GM12891 (cell line): ENCODE measurements at regions not wholly inside any gene's neighbourhood (a gene's known extent, or its start where the extent isn't known, plus 50 kb on each side); places are given as distances from the start of the nearest gene placed in this dataset.
A peak's percentile ranks its signal among the peaks of the same experiment; 100 is the strongest.

Source experiments
- DNase-seq: peaks from one replicate; pipeline ENCODE4 v3.0.0; 2011; ENCODE audit warnings: low spot score; ENCODE audit not compliant: insufficient read length
- FAIRE-seq: peaks from 2 replicates; lab custom pipeline; 2011; peaks lifted over from hg19 to GRCh38; lab: Jason Lieb, UNC
- PAX5 ChIP-seq: IDR thresholded peaks from 2 replicates; pipeline ENCODE4 v1.6.1; 2011; ENCODE audit warnings: low read length, moderate library complexity, mild to moderate bottlenecking; ENCODE audit not compliant: insufficient read depth, severe bottlenecking
- POLR2A ChIP-seq: IDR thresholded peaks from 2 replicates; pipeline ENCODE4 v1.6.1; 2011; ENCODE audit warnings: low read depth, low read length, control low read depth
- POLR2AphosphoS5 ChIP-seq: IDR thresholded peaks from 2 replicates; pipeline ENCODE4 v1.6.1; 2011; ENCODE audit warnings: low read depth, low read length, control low read depth
- POU2F2 ChIP-seq: IDR thresholded peaks from 2 replicates; pipeline ENCODE4 v1.6.1; 2011; ENCODE audit warnings: low read depth, mild to moderate bottlenecking, control low read depth, low read length, moderate library complexity
- SPI1 ChIP-seq: IDR thresholded peaks from 2 replicates; pipeline ENCODE4 v1.6.1; 2011; ENCODE audit warnings: low read depth, low read length, control low read depth
- TAF1 ChIP-seq: IDR thresholded peaks from 2 replicates; pipeline ENCODE4 v1.6.1; 2011; ENCODE audit warnings: low read depth, low read length, control low read depth

DNA sequence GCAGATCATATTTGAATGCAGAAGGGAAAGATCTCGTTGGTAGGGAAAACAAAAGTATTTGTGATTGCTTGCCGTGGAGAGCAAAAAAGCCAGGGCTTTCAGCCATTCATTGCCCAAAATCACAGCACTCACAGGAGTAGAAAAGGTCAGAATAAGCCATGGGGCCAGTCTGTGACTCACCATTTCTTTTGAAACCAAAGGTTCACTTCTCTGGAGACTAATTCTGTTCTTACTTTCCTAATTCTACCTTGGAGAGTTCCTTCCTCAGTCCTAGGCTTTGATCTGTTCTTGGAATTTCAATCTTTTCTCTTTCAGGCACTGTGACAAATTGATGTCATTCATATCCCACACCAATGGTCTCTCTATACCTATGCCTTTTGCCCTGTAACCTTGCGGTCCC lies 54.1 kb upstream of the FAM180A start:
- no peak for TF ChIP-seq SPI1
- no peak for TF ChIP-seq POLR2A
- TF ChIP-seq TAF1: no peak
- no peak for FAIRE-seq
- no peak for DNase-seq

DNA sequence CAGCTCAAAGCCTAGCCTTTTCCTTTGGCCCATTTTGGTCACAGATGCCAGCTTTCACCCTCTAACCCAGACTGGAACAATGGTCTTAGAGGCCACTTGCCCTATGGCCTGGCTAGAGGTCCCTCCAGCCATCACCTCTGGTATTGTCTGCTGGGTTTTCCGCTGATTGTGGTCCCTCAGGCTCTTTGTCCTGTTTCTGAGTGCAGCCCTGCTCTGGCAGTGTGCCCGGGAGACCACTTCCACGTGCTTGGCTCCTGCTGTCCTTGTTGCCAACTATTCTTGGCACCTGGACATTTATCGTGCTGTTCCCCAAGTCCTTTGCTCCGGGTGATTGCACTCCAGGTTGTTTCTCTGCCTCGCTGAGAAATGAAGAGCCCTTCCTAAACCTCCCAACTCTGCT lies 53.3 kb upstream of the FAM180A start:
- TF ChIP-seq POU2F2 (no peak), POLR2A (no peak), TAF1 (no peak), PAX5 (no peak), POLR2AphosphoS5 (no peak), SPI1 (no peak)
- no peak for FAIRE-seq
- no peak for DNase-seq

DNA sequence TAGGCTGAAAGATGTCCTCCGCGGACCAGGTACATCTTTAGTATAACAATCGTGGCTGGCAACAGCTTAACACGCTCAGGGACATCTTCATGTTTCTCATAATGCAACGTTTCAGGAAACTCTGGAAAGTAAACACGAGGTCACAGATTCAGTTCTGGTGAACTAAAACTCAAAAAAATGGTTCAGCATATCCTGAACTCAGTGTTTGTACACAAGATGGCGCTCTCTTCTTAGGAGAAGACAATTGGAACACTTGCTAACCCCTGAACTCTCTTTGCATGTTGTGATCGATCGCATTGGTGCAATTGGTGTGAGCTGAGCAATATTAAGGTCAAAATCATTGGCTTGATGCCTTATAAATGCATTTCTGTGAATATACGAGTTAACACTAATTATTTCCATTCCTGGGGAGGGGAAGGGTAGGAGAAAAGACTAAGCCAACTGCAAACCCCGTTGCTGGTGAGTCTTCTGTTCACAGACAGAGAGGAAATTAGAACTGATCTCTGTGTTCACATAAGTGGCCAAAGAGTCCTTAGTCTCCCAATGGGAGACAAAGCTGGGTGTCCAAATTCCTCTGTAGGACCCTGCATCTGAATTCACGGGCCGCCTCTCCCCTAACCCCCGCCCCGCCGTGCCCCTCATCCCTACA lies 52.6 kb upstream of the FAM180A start:
- peak; percentile 91 for FAIRE-seq
- TF ChIP-seq TAF1 (no peak), POU2F2 (0 out of 2 replicates have a peak, but pooled peaks have one; percentile 17)
- peak; percentile 41 for DNase-seq

DNA sequence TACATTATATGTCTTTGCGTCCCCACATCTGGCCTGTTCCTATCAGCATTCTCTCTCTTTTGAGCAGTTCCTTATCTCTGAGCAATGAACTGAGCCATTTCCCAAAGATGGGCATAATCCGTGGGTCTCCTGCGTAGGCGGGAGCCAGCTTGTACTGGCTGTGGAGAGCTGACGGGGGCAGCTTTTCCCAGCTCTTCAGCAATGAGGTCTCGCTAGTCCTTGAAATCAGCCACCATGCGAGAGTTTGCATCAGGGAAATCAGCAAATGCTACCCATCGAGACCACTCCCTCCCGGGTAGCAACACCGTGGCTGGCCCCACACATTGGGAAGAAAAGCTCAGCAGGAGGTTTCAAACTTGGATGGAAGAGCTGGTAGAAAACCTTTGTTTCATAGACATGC lies 51.9 kb upstream of the FAM180A start:
- TF ChIP-seq TAF1 (no peak), POLR2A (no peak)
- DNase-seq: no peak
- FAIRE-seq: no peak

GRCh38 chr7:135799881-135800280 lies 51.3 kb upstream of the FAM180A start:
- DNase-seq (no peak), FAIRE-seq (no peak)
- no peak for TF ChIP-seq POLR2AphosphoS5
- no peak for TF ChIP-seq POLR2A
- TF ChIP-seq PAX5: no peak
- TF ChIP-seq POU2F2: no peak
- TF ChIP-seq SPI1: no peak
- TF ChIP-seq TAF1: no peak
